Urothelium cell line (cell line): ENCODE measurements at regions not wholly inside any gene's neighbourhood (a gene's known extent, or its start where the extent isn't known, plus 50 kb on each side); places are given as distances from the start of the nearest gene placed in this dataset.

Source experiments
- DNase-seq: peaks from one replicate; pipeline ENCODE4 v3.0.0; 2011; ENCODE audit warnings: low spot score, mixed read lengths
- FAIRE-seq: peaks from 2 replicates; lab custom pipeline; 2011; peaks lifted over from hg19 to GRCh38; lab: Jason Lieb, UNC

DNA sequence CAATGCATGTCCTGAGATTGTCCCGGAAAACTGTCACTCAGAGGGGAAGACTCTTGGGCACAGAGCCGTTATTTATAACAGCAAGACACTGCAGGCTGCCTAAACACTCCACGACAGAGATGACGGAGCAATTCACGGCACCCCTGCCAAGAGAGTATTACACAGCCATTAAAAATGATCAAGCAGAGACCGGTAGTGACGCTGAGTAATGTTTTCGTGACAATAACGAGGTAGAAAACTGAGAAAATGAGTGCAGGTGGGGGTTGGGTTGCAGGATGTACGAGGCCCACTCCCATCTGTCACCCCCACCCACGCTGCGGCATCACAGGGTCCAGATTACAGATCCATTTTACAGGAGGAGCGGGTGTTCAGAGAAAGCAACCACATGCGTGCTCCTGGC lies 58.9 kb upstream of the LINGO1 start:
- no peak for DNase-seq
- no peak for FAIRE-seq

DNA sequence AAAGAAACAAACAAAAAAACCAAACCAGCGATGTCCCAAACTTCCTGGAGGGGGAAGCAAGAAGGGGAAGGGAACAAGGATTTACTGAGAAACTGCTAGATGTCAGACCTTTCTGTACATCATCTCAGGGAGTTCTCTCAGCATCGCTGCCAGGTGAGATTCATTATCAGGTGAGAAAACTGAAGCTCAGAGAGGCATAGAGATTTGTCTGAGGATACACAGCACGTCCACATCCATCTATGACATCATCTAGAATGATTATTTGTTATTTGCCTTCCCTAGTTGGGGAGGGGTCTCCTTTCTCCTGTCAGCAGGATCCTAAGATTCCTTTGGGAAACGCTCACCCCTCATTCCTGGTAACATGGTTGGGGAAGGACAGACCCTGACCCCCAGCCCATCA lies 57.1 kb upstream of the LINGO1 start:
- no peak for FAIRE-seq

DNA sequence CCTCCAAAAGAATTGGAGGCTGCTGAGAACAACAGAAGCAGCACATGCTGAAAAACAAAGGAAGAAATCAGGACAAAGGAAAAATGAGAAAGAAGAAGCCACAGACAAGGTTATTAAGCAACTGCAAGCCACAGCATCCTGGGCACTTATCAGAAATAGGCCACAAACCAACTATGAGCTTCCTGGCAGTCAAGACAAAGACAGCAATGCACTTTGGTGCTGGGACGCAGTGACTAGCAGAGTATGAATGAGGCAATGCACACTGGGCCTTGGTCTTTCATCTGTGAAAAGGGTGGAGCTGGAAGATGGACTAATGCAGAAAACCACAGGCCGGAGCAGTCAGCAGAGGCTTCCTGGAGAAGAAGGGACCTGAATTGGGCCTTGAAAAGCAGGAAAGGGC lies 56.0 kb upstream of the LINGO1 start:
- FAIRE-seq (no peak), DNase-seq (no peak)

More for the DNA sequence above, 57.1 kb upstream of the LINGO1 start:
- no peak for DNase-seq

DNA sequence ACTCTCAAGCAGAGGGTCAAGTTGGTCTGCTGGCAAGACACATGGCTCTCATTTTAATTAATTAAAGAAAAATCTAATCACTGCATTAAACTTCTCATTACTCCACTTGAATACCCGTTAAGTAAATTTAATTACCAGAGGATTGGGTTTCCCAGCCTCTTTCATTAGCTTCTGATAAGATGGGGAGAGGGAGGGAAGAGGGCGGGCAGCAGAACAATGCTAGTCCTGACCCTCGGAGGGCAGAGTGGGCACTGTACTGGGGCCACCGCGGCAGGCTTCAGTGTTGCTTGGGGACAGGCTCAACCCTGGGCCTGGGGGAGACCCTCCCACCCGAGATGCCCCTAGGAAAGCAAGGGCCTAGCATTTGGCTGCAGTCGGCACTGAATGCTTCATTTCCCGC lies 55.6 kb upstream of the LINGO1 start:
- FAIRE-seq (no peak), DNase-seq (no peak)

DNA sequence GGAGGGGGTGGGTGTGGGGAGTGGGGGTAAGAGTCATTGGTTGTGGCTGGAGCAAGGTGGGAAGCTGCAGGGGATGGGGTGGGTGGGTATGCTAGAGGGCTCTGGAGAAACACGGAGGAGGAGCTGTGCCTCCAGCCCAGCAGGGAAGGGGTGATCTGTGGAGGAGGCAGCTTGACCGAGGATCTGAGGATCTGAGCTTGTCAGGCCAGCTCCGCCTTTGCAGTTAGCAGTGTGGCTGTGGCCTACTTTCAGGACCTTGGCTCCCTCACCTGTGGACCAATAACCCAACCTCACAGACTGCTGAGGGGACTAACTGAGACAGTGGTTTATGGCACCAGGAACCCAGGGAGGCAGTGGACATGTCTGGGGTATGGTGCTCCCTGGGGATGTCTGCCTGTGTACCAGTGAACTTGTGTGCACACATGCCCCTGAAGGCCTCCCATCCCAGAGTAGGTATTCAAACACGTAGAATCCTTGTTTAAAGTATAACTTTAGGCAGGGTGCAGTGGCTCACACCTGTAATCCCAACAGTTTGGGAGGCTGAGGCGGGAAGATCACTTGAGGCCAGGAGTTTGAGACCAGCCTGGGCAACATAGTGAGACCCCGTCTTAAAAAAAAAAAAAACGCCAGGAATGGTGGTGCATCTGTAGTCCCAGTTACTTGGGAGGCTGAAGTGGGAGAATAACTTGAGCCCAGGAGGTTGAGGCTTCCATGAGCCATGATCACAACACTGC lies 52.5 kb upstream of the LINGO1 start:
- no peak for DNase-seq
- no peak for FAIRE-seq

DNA sequence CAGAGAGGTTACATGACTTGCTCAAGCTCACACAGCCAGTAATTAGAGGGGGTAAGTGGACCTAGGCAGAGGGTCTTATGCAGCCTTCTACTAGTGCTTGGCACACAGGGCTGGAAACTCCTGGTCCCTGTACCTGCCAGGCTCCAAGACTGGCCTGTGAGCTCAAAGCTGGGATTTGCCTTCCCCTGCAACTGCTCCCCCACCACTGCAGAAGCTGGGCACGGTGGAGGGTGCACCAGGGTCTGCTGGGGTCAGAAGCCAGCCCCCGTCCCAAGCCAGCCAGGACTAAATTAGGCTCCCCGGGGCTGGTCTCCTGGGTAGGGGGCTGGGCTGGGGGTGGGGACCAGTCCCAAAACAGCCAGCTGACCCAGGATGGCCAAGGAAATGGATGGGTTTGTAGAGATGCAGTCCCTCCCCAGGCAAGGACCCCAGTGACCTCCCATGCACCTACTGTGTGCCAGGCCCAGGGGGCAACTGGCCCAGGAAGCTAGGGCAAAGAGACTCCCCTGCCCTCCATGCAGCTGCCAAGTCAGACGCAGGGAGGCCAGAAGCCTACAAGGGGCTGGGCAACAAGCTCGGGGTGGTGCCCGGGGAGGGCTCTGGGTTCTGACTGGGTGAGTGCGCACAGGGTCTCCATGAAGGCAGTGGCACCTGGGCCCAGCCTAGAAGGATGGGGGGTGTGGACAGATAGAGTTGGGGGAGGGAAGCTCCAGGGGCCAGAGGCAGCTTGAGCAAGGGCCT lies 51.8 kb upstream of the LINGO1 start:
- DNase-seq (no peak), FAIRE-seq (peak; percentile 53)

DNA sequence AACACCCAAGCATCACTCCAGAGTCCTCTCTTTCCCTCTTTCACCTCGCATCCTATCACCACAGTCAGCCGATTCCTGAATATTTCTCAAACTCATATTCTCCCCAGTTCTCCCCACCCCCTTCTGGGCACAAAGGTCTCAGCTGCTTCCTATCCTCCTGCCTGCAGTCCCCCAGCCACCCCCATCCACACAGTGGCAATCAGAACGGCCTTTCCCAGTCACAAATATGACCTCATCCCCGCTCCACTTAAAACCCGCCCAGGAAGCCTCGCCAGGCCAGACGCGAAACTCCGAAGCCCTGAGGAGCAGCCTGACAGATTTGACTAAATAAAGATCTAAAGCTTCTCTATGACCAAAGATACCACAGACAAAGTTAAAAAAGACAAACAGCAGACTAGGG lies 49.9 kb upstream of the LINGO1 start:
- DNase-seq: no peak
- no peak for FAIRE-seq
